ENCODE measurements at regions not wholly inside any gene's neighbourhood (a gene's known extent, or its start where the extent isn't known, plus 50 kb on each side); places are given as distances from the start of the nearest gene placed in this dataset.

DNA sequence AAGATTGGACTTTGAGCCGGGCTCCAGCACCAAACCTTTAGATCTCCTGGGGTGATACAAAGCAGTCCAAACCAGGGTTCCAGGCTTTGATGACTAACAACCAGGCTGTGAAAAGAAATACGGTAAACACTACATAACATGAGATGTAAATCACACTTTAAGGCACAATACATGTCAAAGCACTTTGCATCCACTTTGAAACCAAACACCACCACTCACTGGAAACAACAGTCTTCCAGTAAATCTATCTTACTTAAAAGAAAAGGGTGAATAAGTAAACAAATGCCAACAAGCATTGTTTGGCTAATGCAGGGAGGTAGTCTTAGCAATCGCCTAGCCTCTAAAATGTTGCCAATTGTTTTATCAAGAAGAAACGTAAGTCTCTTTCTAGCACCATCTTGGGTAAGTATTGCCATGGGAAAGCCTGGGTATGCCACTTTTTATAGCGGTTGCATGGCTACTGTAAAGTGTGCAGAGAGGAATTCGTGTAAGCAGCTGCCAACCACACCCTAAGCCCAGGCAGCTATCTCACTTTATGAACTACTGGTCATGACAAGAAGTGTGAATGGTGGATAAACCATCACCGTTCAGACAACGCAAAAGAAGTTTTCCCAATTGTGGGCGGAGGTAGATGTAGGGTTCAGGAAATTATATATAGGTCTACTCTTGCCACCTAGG is 267.4 kb upstream of the PSMD7 start:
- TF ChIP-seq, protein P1, sequence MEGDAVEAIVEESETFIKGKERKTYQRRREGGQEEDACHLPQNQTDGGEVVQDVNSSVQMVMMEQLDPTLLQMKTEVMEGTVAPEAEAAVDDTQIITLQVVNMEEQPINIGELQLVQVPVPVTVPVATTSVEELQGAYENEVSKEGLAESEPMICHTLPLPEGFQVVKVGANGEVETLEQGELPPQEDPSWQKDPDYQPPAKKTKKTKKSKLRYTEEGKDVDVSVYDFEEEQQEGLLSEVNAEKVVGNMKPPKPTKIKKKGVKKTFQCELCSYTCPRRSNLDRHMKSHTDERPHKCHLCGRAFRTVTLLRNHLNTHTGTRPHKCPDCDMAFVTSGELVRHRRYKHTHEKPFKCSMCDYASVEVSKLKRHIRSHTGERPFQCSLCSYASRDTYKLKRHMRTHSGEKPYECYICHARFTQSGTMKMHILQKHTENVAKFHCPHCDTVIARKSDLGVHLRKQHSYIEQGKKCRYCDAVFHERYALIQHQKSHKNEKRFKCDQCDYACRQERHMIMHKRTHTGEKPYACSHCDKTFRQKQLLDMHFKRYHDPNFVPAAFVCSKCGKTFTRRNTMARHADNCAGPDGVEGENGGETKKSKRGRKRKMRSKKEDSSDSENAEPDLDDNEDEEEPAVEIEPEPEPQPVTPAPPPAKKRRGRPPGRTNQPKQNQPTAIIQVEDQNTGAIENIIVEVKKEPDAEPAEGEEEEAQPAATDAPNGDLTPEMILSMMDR (IDR thresholded peaks at IDR 0.05; ENCODE audit: low read depth, low read length, poor library complexity, severe bottlenecking), result no peak
- TF ChIP-seq EZH2phosphoT487 (IDR thresholded peaks at IDR 0.05; ENCODE audit: borderline replicate concordance, low read length), result no peak

Measured in DOHH2 (cell line).